GM21515 (cell line): ENCODE measurements at regions not wholly inside any gene's neighbourhood (a gene's known extent, or its start where the extent isn't known, plus 50 kb on each side); places are given as distances from the start of the nearest gene placed in this dataset.
"Not testable (repeated sequence)": the region's sequence is repeated elsewhere in the genome, so short reads cannot be mapped to it uniquely, and the experiment has no call there.

ENCODE experiments used
- ATAC-seq: cut with Tn5 transposase; IDR thresholded peaks from one replicate; pipeline ENCODE4 v1.9.1; 2021; ENCODE audit not compliant: unreplicated experiment

DNA sequence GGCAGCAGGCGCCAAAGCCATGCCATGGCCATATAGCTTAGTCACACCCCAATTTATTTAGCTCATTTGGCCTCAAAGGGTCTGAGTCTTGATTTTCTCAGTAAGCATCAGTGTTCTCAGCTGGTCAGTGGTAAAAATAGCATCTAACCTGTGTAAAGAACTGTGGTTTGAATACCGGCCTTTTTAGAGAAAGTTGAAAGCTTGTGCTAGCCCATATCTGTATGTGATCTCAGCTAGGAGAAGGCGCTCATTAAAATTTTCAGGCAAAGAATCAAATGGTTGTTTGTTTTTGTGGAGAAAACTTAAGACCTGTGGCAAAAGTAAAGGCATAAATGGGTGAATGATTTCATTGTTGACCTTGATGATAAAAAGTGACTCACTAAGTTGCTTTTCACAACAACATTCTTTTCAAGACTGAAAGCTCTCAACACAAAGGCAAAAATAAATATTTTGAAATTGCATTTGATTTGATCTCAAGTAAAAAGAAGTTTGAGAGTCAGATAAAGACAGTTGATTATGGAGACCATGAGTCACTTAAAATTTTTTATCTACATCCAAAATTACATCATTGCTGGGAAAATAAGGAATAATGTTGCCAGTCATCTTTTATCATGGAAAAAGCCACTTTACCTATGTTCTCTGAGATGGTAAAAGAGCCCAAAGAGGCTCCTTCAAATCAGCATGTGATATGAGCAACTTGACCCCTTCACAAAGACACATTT lies 128.5 kb upstream of the RGS6 start:
- ATAC-seq = no peak

DNA sequence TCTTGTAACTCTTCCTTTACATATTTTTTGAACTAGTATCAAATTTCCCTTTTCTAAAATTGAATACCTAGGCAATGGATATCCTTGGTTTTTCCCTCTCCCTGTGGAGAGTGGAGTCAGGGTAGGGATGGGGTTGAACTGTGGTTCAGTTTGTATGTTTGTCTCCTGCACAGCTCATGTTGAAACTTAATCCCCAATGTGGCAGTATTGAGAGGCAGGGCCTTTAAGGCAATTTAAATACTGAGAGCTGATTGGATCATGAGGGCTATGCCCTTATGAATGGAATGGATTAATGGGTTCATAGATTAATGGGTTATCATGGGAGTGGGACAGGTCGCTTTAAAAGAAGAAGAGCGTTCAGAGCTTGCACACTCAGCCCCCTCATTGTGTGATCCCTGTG lies 127.2 kb upstream of the RGS6 start:
- ATAC-seq = no peak

DNA sequence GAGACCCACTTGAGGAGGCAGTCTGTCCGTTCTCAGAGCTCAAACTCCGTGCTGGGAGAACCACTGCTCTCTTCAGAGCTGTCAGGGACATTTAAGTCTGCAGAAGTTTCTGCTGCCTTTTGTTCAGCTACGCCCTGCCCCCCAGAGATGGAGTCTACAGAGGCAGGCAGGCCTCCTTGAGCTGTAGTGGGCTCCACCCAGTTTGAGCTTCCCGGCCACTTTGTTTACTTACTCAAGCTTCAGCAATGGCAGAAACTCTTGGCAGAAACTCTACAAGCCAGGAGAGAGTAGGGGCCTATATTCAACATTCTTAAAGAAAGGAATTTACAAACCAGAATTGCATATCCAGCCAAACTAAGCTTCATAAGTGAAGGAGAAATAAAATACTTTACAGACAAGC lies 125.2 kb upstream of the RGS6 start:
- ATAC-seq = not testable (repeated sequence)

DNA sequence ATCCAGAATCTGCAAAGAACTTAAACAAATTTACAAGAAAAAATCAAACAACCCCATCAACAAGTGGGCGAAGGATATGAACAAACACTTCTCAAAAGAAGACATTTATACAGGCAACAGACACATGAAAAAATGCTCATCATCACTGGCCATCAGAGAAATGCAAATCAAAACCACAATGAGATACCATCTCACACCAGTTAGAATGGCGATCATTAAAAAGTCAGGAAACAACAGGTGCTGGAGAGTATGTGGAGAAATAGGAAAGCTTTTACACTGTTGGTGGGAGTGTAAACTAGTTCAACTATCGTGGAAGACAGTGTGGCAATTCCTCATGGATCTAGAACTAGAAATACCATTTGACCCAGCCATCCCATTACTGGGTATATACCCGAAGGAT lies 121.4 kb upstream of the RGS6 start:
- ATAC-seq = not testable (repeated sequence)

DNA sequence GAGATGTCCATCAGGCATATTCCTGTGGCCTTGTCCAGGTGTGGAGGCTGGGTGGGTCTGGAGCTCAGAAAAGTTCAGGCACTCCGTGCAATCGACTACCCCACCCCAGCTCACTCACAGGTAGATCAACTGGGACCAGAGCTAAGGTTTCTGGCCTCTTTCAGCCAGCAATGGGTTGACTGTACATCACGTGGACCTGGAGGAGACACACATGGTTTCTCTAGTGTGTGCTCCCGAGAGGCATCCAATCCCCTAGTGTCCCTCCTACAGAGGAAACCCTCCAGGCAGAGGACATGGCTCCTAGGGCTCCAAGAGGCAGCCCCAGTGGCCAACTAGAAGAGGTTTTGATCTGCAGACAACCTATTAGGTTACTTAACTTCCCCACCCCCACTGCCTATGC lies 119.5 kb upstream of the RGS6 start:
- no peak for ATAC-seq

DNA sequence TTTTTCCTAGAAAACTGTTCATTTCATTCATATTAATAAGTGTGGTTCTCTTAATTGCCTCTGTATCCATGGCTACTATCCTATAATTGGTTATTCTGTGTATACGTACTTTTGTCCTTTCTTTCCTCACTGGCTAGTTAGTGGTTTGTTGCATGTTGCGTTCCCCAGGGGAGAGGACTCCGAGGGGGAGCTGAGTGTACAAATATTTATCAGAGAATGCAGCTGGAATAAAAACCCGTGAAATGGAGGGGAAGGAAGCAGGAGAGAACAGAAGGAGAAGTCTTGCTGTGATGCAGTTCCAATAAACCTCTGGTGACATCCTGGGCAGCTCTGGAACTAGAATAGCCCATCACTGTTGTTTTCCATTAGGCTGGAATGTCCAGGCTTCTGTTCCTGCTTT lies 117.1 kb upstream of the RGS6 start:
- ATAC-seq = no peak

DNA sequence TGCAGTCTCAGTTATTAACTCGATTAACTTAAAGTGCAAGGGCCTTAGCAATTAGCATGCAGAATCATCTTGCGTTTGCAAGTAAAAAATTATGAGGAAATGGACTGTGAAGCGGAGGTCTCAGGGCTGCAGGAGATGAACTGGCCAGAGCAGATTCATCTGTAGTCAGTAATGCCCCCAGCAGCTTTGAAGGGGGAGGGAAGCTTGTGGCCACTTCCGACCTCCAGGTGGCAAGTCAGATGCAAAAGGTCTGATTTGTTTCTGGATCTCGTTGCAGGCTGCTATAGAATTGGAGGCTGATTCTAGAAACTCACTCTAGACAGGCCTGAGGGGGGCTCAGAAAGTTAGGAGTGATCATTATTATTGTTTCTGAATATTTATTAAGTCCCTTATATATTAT lies 107.4 kb upstream of the RGS6 start:
- no peak for ATAC-seq

DNA sequence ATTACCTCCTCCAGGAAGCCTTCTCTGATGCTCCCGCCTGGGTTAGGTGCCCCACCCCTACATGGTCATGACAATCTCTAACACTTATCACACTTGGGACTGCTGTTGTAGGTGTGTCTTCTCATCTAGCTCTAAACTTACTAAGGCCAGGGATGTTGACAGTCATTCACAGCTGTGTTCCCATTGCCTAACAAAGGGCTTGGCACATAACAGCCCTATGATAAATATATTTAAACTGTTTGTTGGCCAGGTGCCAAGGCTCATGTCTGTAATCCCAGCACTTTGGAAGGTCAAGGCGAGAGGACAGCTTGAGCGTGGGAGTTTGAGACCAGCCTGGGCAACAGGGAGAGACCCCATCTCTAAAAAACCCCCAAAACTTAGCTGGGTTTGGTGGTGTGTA lies 98.8 kb upstream of the RGS6 start:
- ATAC-seq = no peak

DNA sequence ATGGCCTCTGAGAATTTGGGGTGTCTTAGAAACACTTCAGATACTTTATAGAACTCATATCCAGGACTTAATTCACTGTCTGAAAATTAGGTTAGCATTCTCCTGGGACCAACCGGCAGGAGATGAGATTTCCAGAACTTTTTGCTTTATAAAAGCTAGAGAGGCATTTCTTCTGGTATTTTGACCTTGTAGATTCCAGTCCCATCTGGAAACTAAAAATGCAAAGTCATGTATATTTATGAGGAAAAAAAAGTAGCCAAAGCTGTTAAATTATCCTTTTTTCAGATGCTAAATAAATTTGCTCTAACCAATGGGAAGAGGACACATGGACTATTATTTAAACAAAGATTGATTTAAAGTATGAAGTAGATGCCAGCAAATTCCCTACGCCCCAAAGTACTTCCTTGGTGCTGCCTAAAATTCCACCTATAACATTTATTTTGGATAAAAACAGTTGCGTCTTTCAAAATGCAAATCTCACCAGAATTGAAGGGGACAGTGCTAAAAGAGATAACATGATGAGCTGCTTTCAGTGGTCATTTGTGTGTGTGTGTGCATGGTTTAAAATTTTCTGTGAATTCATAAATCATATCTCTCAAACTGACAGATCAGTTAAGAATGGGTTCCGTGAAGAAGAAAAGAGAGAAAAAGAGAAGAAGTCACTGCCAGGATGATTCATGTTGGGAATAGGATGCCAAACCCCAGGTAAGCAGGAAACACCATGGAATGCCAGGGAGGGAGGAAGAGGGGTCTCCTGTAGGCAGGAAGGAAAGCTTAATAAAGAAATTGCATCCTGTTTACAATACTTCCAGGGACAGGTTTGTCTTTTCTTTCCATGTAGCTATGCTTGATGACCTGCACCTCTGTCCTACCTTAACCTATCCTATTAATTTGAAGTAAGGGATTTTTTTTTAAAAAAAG lies 97.7 kb upstream of the RGS6 start:
- ATAC-seq = no peak

DNA sequence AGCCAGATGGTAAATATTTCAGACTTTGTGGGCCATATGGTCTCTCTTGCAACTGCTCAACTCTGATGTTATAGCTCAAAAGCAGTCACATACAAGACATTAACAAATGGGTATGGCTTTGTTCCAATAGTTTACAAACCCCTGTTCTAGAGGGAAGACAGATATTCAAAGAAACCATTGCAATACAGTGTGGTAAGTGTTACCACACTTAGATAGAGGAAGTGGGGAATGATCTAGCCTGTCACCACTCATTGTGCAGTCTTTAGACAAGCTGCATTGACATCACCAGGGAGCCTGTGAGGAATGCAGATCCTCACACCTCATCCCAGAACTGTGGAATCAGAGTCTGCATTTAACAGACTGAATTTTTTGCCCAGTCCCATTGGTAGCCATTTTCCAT lies 80.0 kb upstream of the RGS6 start:
- no peak for ATAC-seq

DNA sequence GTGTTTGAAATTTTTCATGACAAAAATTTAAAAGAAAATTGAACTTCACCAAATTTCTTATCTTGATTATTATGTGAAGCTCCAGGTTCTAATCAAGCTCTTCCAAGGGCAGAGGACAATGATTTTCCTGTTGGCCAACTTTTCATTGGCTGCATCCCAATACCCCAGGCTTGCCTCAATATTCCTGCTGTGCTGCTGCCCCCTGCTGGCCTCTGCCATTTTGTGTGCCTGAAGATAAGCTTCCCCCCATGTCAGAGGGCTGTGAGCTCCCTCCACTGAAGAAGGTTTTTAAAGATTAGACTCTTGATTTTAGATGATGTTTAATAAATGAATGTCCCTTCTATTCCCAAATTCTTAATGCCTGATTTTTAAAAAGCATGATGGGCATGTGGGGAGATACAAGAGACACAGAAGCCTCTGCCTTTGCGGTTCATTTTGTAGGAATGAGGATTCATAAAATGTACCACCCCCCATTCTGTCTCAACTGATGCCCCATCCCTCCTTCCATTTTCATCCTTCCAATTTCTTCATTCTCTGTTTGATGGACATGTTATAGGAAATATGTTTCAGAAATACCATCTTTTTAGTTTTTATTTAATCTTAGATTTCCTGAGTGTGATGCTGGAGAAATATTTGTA lies 76.7 kb upstream of the RGS6 start:
- ATAC-seq = no peak

DNA sequence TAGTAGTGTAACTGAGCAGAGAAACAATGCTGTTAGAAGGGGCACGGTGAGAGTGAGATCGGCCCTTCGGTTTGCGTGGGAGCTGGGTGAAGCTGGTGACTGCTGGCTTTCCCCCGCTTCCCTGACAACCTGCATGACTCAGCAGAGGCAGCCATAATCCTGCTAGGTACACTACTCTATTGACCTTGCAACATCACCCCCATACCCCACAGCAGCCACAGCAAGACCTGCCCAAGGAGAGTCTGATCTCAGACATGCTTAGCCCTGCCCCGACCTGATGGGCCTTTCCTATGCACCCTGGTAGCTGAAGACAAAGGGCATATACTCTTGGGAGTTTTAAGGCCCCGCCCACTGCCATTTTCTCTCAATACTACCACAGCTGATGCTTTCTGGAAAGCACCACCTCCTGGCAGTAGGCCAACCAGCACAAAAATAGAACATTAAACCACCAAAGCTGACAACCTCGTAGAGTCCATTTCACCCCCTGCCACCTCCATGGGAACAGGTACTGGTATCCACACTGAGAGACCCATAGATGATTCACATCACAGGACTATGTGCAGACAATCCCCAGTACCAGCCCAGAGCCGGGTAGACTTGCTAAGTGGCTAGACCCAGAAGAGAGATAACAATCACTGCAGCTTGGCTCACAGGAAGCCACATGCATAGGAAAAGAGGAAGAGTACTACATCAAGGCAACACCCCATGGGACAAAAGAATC lies 75.9 kb upstream of the RGS6 start:
- no peak for ATAC-seq

DNA sequence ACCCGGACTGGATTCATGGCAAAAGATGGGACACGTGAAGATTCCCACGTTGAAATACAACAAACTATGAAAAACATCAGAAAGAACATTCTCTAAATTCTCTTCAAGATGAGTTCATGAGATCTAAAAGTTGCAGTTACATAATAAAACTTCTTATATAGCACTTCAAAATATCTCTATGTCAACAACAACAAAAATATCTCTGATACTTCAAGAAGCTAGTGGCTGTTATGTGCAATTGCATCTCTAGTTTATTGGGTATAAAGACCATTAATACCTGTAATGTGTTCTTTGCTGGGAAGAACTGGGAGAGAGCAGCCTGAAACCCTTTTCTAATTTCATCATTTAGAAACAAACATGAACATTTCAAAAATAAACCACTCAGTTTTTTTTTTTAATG lies 69.2 kb upstream of the RGS6 start:
- ATAC-seq = no peak

DNA sequence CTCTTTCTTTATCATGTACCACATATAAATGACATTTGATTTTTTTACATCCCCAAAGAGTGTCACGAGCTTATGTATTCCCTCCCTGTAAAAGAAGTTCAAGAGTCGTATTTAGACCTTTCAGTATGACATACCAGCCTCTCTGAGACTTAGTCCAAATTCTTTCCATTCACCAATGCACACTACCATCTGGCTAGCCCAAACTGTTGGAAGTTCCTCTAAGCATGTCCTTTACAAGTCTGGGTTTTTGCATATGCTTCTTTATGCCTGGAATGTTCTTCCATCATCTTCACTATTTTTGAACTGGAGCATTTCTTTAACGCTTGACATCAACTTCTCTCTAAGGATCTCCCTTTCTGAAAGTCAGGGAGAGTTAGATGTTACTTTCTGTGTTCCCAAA lies 68.5 kb upstream of the RGS6 start:
- no peak for ATAC-seq
